ENCODE measurements at regions not wholly inside any gene's neighbourhood (a gene's known extent, or its start where the extent isn't known, plus 50 kb on each side); places are given as distances from the start of the nearest gene placed in this dataset.

GRCh38 chr5:56322592-56322991 is 89.5 kb upstream of the ANKRD55 start:
- DNase-seq (ENCODE audit: low spot score): no peak

GRCh38 chr5:56321236-56321881 is 88.2 kb upstream of the ANKRD55 start:
- DNase-seq (ENCODE audit: low spot score): no peak

- no peak for DNase-seq (ENCODE audit: low spot score)
Observed at GRCh38 chr5:56320686-56321085, 87.6 kb upstream of the ANKRD55 start.

GRCh38 chr5:56319526-56320181 is 86.5 kb upstream of the ANKRD55 start:
- DNase-seq (ENCODE audit: low spot score): no peak

- DNase-seq (ENCODE audit: low spot score): no peak
Observed at GRCh38 chr5:56317923-56318561, 84.9 kb upstream of the ANKRD55 start.

- DNase-seq (ENCODE audit: low spot score): no peak
Observed at GRCh38 chr5:56316299-56316994, 83.3 kb upstream of the ANKRD55 start.

GRCh38 chr5:56314529-56314928 is 81.4 kb upstream of the ANKRD55 start:
- DNase-seq (ENCODE audit: low spot score): no peak

GRCh38 chr5:56313596-56313995 is 80.5 kb upstream of the ANKRD55 start:
- DNase-seq (ENCODE audit: low spot score): no peak

- no peak for DNase-seq (ENCODE audit: low spot score)
Observed at GRCh38 chr5:56313004-56313531, 79.9 kb upstream of the ANKRD55 start.

GRCh38 chr5:56311306-56311905 is 78.3 kb upstream of the ANKRD55 start:
- no peak for DNase-seq (ENCODE audit: low spot score)

- DNase-seq (ENCODE audit: low spot score): no peak
Observed at GRCh38 chr5:56310711-56311204, 77.6 kb upstream of the ANKRD55 start.

GRCh38 chr5:56309262-56309826 is 76.2 kb upstream of the ANKRD55 start:
- DNase-seq (ENCODE audit: low spot score): no peak

- peak; percentile 38 for DNase-seq (ENCODE audit: low spot score)
Observed at GRCh38 chr5:56307714-56308333, 74.7 kb upstream of the ANKRD55 start.

GRCh38 chr5:56306433-56307150 is 73.5 kb upstream of the ANKRD55 start:
- DNase-seq (ENCODE audit: low spot score): no peak

- no peak for DNase-seq (ENCODE audit: low spot score)
Observed at GRCh38 chr5:56305001-56305950, 72.1 kb upstream of the ANKRD55 start.

- no peak for DNase-seq (ENCODE audit: low spot score)
Observed at GRCh38 chr5:56303511-56303910, 70.4 kb upstream of the ANKRD55 start.

- no peak for DNase-seq (ENCODE audit: low spot score)
Observed at GRCh38 chr5:56302027-56302426, 68.9 kb upstream of the ANKRD55 start.

GRCh38 chr5:56301069-56301468 is 67.9 kb upstream of the ANKRD55 start:
- DNase-seq (ENCODE audit: low spot score): no peak

GRCh38 chr5:56299212-56299611 is 66.1 kb upstream of the ANKRD55 start:
- no peak for DNase-seq (ENCODE audit: low spot score)
